HCT116 (cell line): ENCODE measurements at regions not wholly inside any gene's neighbourhood (a gene's known extent, or its start where the extent isn't known, plus 50 kb on each side); places are given as distances from the start of the nearest gene placed in this dataset.

ENCODE experiments used
- CBX3 ChIP-seq: IDR thresholded peaks from 2 replicates; pipeline ENCODE4 v1.6.1; 2012; ENCODE audit warnings: low read depth
- CEBPB ChIP-seq: IDR thresholded peaks from 2 replicates; pipeline ENCODE4 v1.6.1; 2012; ENCODE audit warnings: low read depth
- EZH2 ChIP-seq: fragments of 200-600 bp; sonication (generic); IDR thresholded peaks from 2 replicates; pipeline ENCODE4 v1.6.1; 2017; ENCODE audit warnings: antibody characterized with exemption, mixed run types
- EZH2phosphoT487 ChIP-seq: fragments of 200-600 bp; IDR thresholded peaks from 2 replicates; pipeline ENCODE4 v1.6.1; 2018; ENCODE audit warnings: antibody characterized with exemption, borderline replicate concordance
- FOSL1 ChIP-seq: IDR thresholded peaks from 2 replicates; pipeline ENCODE4 v1.6.1; 2012; ENCODE audit warnings: low read depth
- POLR2AphosphoS5 ChIP-seq: IDR thresholded peaks from 2 replicates; pipeline ENCODE4 v1.6.1; 2011; ENCODE audit warnings: mild to moderate bottlenecking, low read depth, low read length, moderate library complexity
- SIN3A ChIP-seq: IDR thresholded peaks from 2 replicates; pipeline ENCODE4 v1.6.1; 2012; ENCODE audit warnings: low read depth
- SP1 ChIP-seq: IDR thresholded peaks from 2 replicates; pipeline ENCODE4 v1.6.1; 2012; ENCODE audit warnings: low read depth
- TF ChIP-seq, protein P1 (sequence below): IDR thresholded peaks from 2 replicates; pipeline ENCODE4 v1.6.1; 2012
- TF ChIP-seq, protein P2 (sequence below), 3 experiments: fragments of 200-600 bp in 1 of 3; sonication (generic) in 1 of 3; IDR thresholded peaks in 2 of 3; conservative IDR thresholded peaks in 1 of 3; 2 replicates each; pipeline ENCODE4 v1.5.1; 2012 to 2017; ENCODE audit warnings: low read depth in 2 of 3, low read length in 2 of 3, antibody characterized with exemption in 1 of 3, borderline replicate concordance in 1 of 3, control low read depth in 1 of 3, mild to moderate bottlenecking in 1 of 3, mixed read lengths in 1 of 3, mixed run types in 1 of 3, moderate library complexity in 1 of 3; ENCODE audit not compliant: insufficient read depth in 1 of 3
- TF ChIP-seq, protein P3 (sequence below): IDR thresholded peaks from 2 replicates; pipeline ENCODE4 v1.6.1; 2011; ENCODE audit warnings: mild to moderate bottlenecking, low read length, moderate library complexity; ENCODE audit not compliant: insufficient replicate concordance; ENCODE audit errors: extremely low read depth

DNA sequence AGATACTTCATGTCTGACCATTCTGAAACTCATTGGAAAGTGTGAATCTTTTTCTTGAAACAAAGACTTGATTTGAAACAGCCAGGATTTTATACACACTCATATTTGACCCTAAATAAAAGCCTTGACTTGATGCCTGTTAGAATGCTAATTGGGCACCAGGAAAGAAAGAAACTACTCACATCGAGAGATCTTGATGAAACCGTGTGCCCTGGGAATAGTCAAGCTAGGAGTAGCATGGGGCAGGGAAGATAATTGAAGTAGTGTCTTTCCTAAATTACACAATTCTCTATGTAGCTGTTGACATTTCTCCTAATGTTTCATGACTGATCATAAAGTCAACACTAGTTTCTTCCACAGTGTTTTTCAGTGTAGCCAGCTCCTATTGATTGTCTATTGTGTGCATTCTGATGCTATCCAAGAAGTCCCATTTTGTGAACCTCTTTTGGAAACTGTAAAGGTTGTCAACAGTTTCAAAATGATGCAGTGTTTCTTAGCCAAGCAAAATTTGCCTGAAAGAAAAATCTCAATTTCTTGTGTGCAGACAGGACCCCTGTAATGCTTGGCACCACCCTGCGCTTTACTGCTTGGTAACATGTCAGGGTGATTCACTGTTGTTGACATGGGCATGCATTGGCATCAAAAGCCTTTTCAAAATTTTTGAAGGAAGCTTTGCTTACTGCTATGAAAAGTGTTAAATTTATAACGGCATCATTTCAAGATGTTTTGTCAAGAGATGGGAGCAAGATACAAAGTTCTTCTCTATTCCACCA lies 52.5 kb upstream of the OTOL1 start:
- TF ChIP-seq, protein P1, sequence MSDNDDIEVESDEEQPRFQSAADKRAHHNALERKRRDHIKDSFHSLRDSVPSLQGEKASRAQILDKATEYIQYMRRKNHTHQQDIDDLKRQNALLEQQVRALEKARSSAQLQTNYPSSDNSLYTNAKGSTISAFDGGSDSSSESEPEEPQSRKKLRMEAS = no peak
- TF ChIP-seq, protein P2, sequence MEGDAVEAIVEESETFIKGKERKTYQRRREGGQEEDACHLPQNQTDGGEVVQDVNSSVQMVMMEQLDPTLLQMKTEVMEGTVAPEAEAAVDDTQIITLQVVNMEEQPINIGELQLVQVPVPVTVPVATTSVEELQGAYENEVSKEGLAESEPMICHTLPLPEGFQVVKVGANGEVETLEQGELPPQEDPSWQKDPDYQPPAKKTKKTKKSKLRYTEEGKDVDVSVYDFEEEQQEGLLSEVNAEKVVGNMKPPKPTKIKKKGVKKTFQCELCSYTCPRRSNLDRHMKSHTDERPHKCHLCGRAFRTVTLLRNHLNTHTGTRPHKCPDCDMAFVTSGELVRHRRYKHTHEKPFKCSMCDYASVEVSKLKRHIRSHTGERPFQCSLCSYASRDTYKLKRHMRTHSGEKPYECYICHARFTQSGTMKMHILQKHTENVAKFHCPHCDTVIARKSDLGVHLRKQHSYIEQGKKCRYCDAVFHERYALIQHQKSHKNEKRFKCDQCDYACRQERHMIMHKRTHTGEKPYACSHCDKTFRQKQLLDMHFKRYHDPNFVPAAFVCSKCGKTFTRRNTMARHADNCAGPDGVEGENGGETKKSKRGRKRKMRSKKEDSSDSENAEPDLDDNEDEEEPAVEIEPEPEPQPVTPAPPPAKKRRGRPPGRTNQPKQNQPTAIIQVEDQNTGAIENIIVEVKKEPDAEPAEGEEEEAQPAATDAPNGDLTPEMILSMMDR (IDR thresholded peaks at IDR 0.05 in 2 of 3, conservative IDR thresholded peaks at IDR 0.05 in 1 of 3; ENCODE audit: borderline replicate concordance in 1 of 3, insufficient read depth in 1 of 3, low read depth in 2 of 3, low read length in 2 of 3) = no peak
- no peak for TF ChIP-seq CEBPB
- TF ChIP-seq, protein P3, sequence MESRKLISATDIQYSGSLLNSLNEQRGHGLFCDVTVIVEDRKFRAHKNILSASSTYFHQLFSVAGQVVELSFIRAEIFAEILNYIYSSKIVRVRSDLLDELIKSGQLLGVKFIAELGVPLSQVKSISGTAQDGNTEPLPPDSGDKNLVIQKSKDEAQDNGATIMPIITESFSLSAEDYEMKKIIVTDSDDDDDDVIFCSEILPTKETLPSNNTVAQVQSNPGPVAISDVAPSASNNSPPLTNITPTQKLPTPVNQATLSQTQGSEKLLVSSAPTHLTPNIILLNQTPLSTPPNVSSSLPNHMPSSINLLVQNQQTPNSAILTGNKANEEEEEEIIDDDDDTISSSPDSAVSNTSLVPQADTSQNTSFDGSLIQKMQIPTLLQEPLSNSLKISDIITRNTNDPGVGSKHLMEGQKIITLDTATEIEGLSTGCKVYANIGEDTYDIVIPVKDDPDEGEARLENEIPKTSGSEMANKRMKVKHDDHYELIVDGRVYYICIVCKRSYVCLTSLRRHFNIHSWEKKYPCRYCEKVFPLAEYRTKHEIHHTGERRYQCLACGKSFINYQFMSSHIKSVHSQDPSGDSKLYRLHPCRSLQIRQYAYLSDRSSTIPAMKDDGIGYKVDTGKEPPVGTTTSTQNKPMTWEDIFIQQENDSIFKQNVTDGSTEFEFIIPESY = no peak
- no peak for TF ChIP-seq EZH2
- TF ChIP-seq EZH2phosphoT487 = no peak
- no peak for TF ChIP-seq POLR2AphosphoS5
- no peak for TF ChIP-seq SIN3A
- no peak for TF ChIP-seq SP1
- TF ChIP-seq CBX3 = no peak
- TF ChIP-seq FOSL1 = no peak
